HG02970 (cell line): ENCODE measurements at regions not wholly inside any gene's neighbourhood (a gene's known extent, or its start where the extent isn't known, plus 50 kb on each side); places are given as distances from the start of the nearest gene placed in this dataset.

Source experiments
- ATAC-seq: cut with Tn5 transposase; IDR thresholded peaks from one replicate; pipeline ENCODE4 v1.9.1; 2021; ENCODE audit warnings: mild to moderate bottlenecking, moderate library complexity, moderate number of reproducible peaks; ENCODE audit not compliant: unreplicated experiment, low FRiP score

DNA sequence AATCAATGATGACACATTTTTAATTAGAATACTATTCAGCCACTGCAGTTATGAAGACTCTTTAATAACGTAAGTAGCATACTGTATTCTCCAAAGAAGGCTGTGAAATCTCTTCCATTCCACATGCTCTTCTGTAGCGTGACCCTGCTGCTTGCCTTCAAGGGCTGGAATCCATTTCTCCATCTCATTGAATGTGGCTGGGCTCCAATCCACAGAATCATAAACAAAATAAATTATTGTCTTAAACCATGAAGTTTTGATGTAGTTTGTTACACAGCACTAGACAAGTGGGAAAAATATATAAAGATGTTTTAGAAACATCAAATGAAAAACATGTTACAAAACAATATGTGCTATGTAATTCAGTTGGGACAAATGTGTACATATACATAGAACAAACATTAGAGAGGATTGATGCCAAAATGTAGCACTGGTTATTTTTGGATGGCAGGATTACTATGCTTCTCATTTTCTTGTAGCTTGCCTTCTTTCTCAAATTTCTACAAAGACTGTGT, 410.8 kb upstream of the PODXL start:
- ATAC-seq: no peak

DNA sequence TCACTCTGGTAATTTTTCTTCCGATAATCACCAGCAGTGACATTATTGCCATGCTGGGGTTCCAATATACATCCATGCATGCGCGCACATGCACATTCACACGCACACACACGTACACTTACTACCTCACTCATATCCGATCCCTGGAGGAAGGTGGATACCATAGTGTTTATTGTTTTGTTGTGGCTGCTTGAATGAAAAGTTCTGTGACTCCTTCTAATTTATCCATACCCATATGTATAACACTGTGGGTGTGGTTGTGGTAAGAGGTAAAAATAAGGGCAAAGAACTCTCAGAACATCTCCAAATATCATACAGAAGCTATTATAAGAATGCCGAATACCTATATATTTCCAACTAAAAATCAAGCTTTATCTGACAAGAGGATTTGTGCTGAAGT, 407.8 kb upstream of the PODXL start:
- no peak for ATAC-seq

DNA sequence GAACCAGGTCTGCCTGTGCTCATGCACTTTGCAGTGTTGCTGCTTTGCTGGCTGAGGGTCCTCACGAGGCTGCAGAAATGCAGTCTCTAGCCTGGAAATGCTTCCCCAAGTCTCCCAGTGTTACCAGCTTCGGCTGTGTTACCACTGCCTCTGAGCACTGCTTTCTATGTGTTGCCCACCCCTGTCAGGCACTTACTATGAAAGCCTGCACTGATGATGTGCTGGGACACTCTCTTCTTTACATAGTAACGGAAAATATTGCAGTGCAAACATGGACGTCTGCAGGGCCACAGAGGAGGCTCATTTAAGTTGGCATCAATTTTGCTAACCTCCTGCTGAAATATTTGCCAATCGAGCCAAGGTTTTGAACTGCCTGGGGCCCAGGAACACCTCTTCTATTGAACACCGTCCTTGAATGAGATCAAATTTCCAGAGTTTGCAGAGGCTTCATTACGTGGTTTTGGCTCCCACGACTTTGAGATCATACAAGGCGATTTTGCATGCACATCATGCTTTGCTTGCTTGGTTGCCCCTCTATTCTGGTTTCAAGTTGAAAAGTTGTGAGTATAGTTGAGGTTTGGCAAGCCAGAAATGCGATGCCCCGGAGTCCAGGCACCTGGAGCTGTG, 404.7 kb upstream of the PODXL start:
- ATAC-seq: no peak

DNA sequence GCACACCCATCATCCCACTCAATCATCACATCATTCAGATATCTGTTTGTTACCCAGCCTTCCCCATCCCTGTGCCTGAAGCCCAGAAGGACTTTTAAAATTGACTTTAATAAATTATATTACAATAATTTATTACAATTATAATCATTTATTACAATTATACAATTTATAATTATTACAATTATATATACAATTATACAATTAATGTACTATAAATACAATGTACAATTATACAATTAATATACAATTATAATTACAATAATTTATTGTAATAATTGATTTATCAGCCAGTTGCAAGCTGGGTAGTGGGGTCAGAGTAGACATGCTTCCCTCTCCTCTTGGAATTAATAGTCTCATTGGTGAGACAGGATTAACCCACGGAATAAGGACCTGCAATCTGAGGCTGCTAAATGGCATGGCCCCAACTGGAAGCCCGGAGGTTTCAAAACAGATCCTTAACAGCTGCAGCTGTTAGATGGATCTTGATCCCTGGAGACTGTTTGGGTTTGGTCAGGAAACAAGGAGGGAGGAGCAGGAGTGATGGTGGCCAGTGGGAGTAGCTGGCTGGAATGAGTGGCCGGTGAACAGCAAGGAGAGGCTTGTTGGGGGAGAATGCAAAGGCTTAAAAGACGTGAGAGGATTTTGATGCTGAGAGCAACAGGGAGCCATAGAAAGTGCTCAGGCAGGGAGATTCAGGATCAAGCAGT, 402.8 kb upstream of the PODXL start:
- ATAC-seq: no peak

DNA sequence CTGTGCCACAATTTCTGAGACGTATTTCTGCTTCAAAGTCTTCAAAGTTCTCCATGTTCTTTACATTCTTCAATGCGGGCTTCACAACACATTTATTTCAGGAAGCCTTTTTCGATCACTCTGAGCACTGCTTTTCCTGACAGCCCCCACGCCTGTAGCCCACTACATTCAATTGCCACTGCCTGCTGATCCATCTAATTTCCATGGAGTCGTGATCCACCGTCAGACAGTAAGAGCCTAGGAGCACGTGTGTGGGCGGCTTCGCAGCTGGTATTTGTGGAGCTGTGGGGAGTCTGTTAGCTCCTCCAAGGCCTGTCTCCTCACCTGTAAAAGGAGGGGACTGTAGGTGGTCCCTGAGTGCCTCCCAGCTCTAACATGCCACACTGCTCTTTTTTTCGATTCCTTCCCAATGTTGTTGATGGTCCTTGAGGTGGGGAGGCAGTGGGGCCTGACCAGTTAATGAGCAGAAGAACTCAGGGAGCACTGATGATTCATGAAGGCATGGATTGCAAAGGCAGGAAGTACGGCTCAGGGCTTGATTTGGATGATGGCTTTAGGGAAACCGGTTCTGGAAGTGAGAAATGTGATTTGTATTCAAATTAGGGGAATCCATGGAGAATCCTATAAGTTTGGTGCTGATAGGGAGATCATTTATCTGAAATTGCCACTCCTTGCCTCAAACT, 401.1 kb upstream of the PODXL start:
- ATAC-seq: no peak

DNA sequence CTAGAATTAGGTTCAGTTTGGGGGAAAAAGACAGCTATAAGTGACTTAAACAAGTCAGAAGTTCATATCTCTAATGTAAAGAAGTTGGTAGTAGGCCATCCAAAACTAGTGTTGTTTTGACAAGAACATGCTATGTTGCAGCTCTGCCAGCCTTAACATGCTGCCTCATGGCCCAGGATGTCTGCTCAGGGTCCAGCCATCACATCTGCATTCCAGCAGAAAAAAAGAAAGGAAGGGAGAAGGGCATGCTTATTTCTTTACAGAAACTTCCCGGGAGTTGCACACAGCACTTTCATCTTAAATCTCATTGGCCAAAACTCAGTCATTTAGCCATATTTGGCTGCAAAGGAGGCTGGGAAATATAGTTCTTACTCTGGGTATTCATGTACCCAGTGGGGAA, 400.4 kb upstream of the PODXL start:
- no peak for ATAC-seq

DNA sequence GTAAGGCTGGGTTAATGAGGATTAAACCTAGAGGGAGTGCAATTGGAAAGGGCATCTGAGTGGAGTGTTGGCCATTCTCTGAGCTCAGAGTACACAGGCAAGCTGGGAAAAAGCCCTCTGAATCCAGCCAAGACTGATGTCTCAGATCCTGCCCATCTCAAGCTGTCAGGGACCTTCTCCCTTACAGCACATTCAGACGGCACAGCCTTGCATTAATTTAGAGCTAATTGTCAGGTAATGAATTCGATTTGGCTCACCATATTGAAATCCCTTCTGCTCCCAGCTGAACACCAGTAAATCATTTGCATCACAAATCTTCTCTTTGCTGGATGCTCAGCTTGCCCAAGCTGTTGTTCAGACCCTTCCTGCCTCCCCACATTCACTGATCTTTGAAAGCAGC, 399.3 kb upstream of the PODXL start:
- ATAC-seq: no peak

DNA sequence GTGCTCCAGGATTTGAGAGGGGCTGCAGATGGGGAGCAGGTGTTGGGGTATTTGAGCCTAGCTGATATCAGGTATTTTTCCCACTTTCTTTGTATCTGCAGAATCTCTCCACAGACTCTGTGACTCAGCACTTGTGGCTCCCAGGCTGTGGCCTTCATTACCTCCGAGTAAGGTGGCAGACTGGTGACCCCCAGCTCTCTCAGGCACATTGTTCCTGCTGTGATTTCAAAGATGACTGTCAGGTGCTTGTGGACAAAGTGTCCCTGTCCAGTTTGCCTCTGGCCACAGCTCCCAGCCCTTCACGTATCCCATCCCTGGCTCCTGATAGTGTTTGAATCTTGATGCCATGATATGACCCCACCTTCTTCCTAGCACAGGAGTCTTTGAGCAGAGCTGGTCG, 396.8 kb upstream of the PODXL start:
- no peak for ATAC-seq

DNA sequence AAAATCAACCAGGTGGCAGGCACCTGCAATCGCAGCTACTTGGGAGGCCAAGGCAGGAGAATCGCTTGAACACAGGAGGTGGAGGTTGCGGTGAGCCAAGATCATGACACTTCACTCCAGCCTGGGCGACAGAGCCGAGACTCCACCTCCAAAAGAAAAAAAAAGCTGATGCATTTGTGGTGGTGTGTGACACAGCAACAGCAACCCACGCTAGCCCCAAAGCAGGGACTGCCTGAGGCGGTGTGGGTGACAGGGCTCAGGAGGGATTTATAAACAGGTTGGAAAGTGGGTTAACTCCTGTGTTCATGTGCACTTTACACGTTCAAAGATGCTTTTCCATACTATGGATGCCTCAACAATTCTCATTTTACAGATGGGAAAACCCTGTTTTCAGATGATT, 395.9 kb upstream of the PODXL start:
- ATAC-seq: no peak

DNA sequence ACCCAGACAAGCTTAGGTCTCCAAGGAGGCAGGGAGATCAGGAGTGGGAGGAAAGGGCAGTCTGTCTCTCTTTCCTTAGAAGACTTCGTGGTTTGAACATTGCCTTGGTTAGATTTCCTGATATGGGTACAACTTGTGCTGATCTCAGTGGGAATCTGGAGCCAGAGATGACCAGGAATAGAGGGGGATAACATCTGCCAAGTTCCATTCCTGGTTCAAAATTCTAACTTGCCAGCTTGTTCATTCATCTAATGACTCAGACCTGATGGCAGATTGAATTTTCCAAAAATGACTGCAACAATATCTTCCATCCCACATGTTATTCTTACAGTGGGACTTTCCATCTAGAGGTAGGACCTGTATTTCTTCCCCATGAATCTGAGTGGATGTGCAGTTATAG, 394.3 kb upstream of the PODXL start:
- ATAC-seq: no peak

DNA sequence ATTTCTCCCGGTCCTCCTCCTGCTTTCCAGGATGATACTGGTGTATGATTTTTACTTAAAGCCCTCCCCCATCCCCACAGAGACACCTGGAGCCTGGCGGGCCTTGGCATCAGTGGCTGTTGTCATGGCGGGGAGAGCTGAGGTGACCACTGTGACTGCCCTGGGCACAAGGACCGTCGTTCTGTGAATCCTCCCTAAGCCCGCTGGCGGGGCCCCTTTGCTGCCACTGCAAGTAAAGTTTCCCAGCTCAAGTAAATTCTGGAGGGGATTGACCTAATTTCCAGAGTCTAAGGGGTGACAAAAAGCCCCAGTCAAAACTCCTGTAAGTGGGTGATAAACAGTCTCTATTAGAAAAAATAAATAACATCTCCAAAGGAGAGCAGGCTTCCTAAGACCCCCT, 393.2 kb upstream of the PODXL start:
- ATAC-seq: no peak

DNA sequence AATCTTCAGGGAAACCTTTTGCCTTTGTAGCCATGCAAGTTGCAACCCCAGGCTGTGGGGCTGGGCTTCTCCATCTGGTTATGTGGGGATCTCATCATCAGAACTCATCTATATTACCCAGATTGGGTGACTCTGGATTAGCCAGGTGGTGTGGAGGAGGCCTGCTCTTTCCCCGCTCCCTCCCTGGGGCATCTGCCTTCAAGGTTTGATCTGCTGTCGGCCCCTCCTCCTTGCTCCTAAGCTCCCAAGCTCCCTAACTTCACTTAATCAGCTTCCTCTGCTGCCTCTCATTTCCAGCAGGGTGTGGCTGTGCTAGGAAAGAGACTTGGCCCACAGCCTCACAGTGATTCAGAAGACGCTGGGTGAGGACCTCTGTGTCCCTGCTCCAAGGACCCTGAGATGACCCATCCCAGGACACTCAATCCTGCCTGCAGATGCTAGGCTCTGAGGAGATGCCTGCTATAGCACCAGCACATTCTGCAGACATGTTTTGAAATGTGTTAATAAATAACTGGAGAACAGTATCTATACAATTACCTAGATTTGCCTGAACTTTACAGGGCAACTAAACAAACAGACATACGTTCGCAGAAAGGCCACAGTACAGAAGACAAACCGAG, 392.1 kb upstream of the PODXL start:
- no peak for ATAC-seq

DNA sequence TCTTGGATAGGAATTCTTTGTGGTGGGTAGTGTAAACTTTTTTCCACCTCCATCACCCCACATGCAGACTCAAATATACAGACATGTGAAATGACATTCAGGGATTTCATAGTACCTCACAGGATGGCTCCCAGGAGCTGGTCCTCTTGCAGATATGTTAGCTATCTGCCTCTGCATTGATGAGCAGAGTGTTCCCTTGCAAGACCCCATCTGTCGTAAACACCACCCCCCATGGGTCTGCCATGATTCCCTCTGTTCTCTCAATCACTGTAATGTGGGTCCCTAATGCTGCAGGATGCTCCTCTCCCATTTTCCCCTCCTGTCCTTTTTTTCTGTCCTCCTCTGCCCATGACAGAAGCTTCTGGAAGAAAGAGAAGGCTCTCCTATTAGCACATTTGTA, 391.2 kb upstream of the PODXL start:
- ATAC-seq: no peak

DNA sequence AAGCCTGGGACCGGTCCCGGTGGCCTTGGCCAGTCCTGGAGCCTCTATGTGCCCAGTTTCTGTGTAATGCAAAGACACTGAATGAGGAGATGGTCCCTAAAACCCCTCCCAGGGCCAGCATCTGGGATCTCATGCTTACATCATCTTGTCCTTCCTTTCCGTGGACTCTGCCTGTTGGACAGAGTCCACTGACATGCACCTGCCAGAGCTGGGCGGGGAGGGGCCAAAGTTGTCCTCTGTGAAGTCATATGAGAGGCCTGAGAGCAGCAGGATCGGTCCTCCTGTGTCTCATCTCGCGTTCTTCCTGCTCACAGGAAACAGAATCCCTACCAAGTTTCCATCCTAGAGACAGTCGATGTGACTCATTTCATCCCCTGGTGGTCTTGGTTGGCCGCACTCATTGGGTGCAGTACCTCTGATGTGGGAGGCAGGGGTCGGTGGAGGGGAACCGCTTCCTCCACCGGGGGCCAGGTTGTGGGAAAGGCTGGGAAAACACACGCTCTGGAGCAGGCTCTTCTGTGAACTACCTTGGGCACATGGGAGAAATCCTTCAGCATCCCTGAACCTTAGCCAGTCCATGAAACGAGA, 389.6 kb upstream of the PODXL start:
- no peak for ATAC-seq

DNA sequence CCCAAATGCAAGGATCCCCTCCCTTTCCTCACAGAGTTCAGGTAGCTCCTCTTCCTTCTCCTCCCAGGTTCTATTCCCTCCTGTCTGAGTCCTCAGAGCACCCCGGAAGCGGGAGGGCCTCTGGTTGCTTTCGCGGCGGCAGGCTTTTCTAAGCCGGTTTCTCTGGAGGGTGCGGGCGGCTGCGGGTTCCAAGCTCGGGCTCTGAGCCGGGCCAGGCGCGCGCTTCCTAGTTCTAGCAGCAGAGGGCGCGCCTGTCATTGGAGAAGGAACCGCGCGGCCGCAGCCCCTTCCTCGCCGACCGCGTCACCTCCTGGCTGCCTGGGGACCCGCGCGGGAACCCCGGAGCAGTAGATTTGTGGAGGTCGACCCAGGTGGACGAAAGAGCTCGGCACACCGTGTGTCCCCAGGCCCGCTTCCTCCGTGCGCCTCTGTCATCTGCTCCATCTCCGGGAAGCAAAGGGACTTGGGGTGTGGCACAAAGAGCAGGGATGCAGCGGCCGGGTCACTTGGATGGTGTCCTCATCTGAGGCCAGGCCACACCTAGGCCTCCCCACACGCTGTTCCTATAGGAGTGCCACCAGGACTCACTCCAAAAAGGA, 389.0 kb upstream of the PODXL start:
- no peak for ATAC-seq

DNA sequence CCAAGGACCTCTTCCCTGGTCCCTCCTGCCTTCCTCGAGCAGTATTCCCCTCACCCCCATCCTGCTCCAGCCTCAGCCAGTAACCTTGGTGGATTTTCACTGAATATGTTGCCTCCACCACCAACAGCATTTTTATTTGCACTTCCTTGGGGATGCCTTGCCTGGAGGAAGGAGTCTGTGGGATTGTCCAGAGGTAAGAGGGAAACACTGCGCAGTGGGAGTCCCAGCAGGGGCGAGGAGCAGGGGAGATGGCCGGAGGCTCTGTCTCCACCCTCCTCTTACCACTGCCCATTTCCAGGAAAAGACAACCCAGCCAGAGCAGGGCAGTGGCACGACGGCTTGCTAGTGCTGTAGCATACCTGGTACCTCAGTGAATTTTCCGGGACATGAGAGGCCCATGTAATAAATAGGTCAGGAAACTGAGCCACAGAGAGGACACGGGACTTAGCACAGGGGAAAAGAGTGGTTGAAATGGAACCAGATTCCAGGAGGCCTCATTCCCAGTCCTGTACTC, 388.2 kb upstream of the PODXL start:
- ATAC-seq: no peak

DNA sequence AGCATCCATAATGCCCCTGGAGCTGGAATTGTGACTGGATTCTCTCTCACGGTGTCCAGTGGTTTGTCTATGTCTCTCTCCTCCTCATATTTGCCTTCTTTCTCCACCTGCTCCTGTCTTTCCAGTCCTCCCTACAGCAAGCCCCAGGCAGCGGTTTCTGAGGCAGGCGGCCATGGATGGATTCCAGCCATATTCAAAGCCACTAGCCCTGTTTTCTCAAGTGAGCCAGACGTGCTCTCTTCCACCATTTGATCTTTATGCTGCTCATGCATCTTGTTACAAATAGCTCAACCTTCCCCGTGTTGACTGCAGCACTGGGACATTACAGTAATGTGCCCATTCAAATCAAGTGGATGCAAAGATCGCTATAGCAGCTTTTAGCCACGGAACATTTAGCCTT, 387.2 kb upstream of the PODXL start:
- ATAC-seq: no peak

DNA sequence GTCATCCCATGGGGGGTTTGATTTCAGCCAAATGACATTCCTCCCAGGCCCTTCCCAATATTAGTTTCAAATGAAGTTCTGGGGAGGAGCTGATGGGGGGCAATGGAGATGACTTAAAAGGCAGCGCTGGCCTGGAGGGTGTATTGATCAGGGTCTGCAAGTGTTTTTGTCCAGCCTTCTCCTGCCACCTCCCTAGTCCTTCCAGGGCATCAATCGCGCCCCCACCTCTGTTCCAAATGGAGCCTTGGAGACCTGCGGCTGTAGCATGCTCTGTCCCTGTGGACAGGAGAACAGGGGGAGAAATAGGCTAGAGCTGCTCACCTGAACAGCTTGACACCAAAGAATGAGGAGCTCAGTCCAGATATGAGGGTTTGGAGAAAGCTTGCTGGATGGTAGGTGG, 386.8 kb upstream of the PODXL start:
- no peak for ATAC-seq

DNA sequence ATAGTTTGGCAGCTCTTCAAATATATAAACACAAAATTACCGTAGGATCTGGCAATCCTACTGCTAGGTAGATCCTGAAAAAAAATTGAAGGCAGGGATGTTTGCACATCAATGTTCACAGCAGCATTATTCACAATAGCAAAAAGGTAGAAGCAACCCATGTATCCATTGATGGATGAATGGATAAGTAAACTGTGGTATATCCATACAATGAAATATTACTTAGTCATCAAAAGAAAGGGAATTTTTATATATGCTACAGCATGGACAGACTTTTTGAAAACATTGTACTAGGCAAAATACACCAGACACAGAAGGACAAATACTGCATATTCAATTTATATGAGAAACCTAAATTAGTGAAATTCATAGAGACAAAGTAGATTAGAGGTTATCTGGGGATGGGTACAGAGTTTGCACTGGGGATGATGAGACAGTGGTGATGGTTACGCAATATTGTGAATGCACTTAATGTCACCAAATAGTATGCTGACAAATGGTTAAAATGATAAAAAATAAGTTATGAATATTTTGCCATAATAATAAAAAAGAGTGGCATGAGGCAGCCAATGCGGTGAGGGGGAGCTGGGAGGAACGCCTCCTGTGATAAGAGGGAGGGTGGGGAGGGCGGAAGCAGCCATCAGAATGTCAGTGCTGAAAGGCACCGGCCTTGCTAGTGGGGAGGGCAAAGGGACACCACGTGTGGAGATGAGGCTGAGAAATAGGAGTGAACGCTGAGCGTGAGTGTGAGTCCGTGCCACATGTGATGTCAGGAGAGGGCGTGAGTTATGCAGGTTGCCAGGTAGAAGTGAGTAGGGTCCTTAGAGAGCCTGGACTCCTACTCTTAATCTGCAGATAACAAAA, 386.1 kb upstream of the PODXL start:
- no peak for ATAC-seq
